Body of pancreas (tissue), 4 donors: ENCODE measurements at regions not wholly inside any gene's neighbourhood (a gene's known extent, or its start where the extent isn't known, plus 50 kb on each side); places are given as distances from the start of the nearest gene placed in this dataset.
A peak's percentile ranks its signal among the peaks of the same experiment; 100 is the strongest.

Source experiments
- ATAC-seq: fragments of 150-250 bp; one replicate; pipeline ENCODE4 v1.9.1; 2016
- DNase-seq, 4 donors: peaks; one replicate each; pipeline ENCODE4 v3.0.0-alpha.2; 2019
- H3K27ac ChIP-seq, 4 donors: fragments of 200-600 bp; sonication (generic); 1 replicate in 3 of 4; 2 replicates in 1 of 4; pipeline versions ENCODE4 v1.5.1 to v1.6.1; 2016 to 2019; ENCODE audit warnings: mild to moderate bottlenecking in 1 of 4, mixed read lengths in 1 of 4, moderate library complexity in 1 of 4
- H3K27me3 ChIP-seq, 2 donors: fragments of 200-600 bp; sonication (generic); one replicate each; pipeline ENCODE4 v1.6.0; 2016; ENCODE audit warnings: mild to moderate bottlenecking in 1 of 2
- H3K36me3 ChIP-seq, 2 donors: fragments of 200-600 bp; sonication (generic); replicated peaks in 1 of 2; 2 replicates each; pipeline ENCODE4 v1.5.1; 2016; ENCODE audit warnings: low read depth in 2 of 2; ENCODE audit not compliant: insufficient read depth in 1 of 2
- H3K4me1 ChIP-seq: fragments of 200-600 bp; sonication (generic); one replicate; pipeline ENCODE4 v1.6.0; 2016
- H3K4me3 ChIP-seq, 2 donors: fragments of 200-600 bp; sonication (generic); 1 replicate in 1 of 2; 2 replicates in 1 of 2; pipeline ENCODE4 v1.5.1; 2016 to 2019
- H3K9me3 ChIP-seq, 3 donors: fragments of 200-600 bp; sonication (generic); 1 replicate in 2 of 3; 2 replicates in 1 of 3; pipeline ENCODE4 v1.5.1; 2016
- CTCF ChIP-seq, 7 experiments: fragments of 450-650 bp in 4 of 7; fragments of 200-600 bp in 3 of 7; sonication (generic) in 3 of 7; IDR thresholded peaks; one replicate each; pipeline ENCODE4 v1.5.1; 2016 to 2019; ENCODE audit warnings: antibody characterized with exemption in 7 of 7
- POLR2A ChIP-seq, 3 donors: fragments of 450-650 bp; IDR thresholded peaks; one replicate each; pipeline ENCODE4 v1.6.1; 2016; ENCODE audit warnings: antibody characterized with exemption in 3 of 3, mild to moderate bottlenecking in 2 of 3
- WGBS, 2 donors: methylation state at CpG; one replicate each; pipeline ENCODE4 v1.1.5; 2017; 5-methylcytosine and 5-hydroxymethylcytosine counted together
- intact Hi-C: fragments of 100-400 bp; cut with DNase I; formaldehyde crosslinking; loops from one replicate; pipeline ENCODE4 v1.15.1; 2023

DNA sequence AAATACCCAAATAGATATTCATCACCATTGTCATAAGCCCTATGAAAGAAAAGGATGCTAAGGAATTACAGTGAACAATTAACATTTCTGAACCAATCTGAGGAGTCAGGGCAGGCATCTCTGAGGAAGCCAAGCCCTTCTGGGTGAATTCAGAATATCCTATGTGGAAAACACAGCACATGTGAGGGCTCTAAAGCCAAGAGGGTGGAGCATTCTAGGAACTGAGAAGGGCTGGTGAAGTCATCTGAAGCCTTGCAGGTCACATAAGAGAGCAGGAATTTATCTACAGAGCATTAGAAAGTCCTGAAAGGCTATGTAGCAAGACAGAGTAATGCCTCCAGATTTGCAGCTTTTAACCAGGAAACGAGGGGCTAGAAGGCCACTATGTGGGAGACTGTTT lies 195.7 kb downstream of the SPATA18 start:
- no peaks in the 10 kb centered on the region for H3K4me1 ChIP-seq
- no peak for TF ChIP-seq POLR2A (IDR thresholded peaks at IDR 0.05)
- no peak for TF ChIP-seq CTCF (IDR thresholded peaks at IDR 0.05)
- H3K4me3 ChIP-seq, result no peak overlapping the region
- H3K9me3 ChIP-seq, result no peaks in the 10 kb centered on the region
- H3K27ac ChIP-seq, result no peak overlapping the region
- DNase-seq (no peak), ATAC-seq (no peak)
- no peaks in the 10 kb centered on the region for H3K36me3 ChIP-seq
- WGBS, 2 donors, result 36 to 41% methylated on average over 1 of the region's 1 CpG
- intact Hi-C loops, result no loop called here
- no peaks in the 10 kb centered on the region for H3K27me3 ChIP-seq

DNA sequence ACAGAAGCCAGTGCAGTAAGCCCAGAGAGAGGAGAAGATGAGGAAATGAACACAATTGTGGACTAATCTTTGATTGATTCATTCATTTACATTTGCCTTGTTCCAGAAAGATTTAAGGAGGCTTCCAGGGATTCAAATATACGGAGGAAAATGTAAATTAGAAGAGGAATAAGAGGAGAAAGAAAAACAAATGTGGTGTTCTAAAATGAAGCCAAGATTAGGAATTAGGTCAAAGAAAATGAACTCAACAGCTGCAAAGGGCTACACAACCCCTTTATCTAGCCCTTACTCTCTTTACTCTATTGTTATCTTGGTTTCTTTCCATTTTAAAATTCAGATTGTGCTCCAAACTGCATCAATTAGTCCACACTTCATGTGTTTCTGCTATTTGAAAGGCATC lies 196.8 kb downstream of the SPATA18 start:
- no peaks in the 10 kb centered on the region for H3K4me1 ChIP-seq
- no peaks in the 10 kb centered on the region for H3K27me3 ChIP-seq
- no peak overlapping the region for H3K4me3 ChIP-seq
- no peaks in the 10 kb centered on the region for H3K36me3 ChIP-seq
- ATAC-seq, result no peak
- intact Hi-C loops, result no loop called here
- DNase-seq, result no peak
- no peak overlapping the region for H3K27ac ChIP-seq
- no peak for TF ChIP-seq POLR2A (IDR thresholded peaks at IDR 0.05)
- TF ChIP-seq CTCF (IDR thresholded peaks at IDR 0.05), result no peak
- whole genome bisulfite sequencing, 2 donors, result 36 to 41% methylated on average over 1 of the region's 1 CpG
- peaks cover 0 to 6% (median 0%) of the 10 kb centered on the region in 3 donors for H3K9me3 ChIP-seq

GRCh38 chr4:52248820-52249219 lies 197.7 kb downstream of the SPATA18 start:
- no peak overlapping the region for H3K4me3 ChIP-seq
- peaks cover 0 to 6% (median 0%) of the 10 kb centered on the region in 3 donors for H3K9me3 ChIP-seq
- no peak for ATAC-seq
- TF ChIP-seq CTCF (IDR thresholded peaks at IDR 0.05), result no peak
- TF ChIP-seq POLR2A (IDR thresholded peaks at IDR 0.05), result no peak
- no peak for DNase-seq
- no peaks in the 10 kb centered on the region for H3K36me3 ChIP-seq
- no peaks in the 10 kb centered on the region for H3K4me1 ChIP-seq
- H3K27me3 ChIP-seq, result no peaks in the 10 kb centered on the region
- no peak overlapping the region for H3K27ac ChIP-seq
- intact Hi-C loops, result no loop called here

- no peak for ATAC-seq
- Histone ChIP-seq H3K27ac (no peak overlapping the region), H3K36me3 (no peaks in the 10 kb centered on the region), H3K9me3 (peaks cover 0 to 6% (median 0%) of the 10 kb centered on the region in 3 donors), H3K27me3 (no peaks in the 10 kb centered on the region), H3K4me1 (no peaks in the 10 kb centered on the region), H3K4me3 (no peak overlapping the region)
- no peak for TF ChIP-seq CTCF (IDR thresholded peaks at IDR 0.05)
- no peak for TF ChIP-seq POLR2A (IDR thresholded peaks at IDR 0.05)
- 55 to 60% methylated on average over 2 of the region's 2 CpGs for WGBS, 2 donors
- intact Hi-C loops, result no loop called here
- no peak for DNase-seq
Measured at GRCh38 chr4:52249581-52249980, 198.5 kb downstream of the SPATA18 start.

DNA sequence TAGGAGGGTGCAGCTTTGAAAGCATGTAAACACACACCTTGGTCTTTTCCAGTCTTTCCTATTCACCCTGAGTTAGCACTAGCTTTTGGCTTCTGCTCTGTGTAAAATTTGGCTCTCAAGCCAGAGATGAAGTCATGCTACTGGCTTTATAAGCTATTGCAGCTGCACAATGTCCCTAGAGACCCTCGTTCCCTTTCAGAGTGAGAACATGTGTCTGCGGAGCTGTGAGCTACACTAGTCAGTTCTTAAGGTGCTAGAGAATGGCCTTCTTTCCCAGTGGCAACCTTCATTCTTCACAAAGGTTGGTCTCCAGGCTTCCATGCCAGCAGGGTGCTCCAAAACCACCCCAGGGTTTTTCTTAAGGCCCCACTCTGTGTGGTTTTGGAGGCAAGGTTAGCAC lies 199.1 kb downstream of the SPATA18 start:
- Histone ChIP-seq H3K9me3 (peaks cover 0 to 6% (median 0%) of the 10 kb centered on the region in 3 donors), H3K4me1 (no peaks in the 10 kb centered on the region), H3K4me3 (no peak overlapping the region), H3K27ac (no peak overlapping the region), H3K36me3 (no peaks in the 10 kb centered on the region), H3K27me3 (no peaks in the 10 kb centered on the region)
- WGBS, 2 donors, result 58 to 64% methylated on average over 2 of the region's 2 CpGs
- intact Hi-C loops, result no loop called here
- TF ChIP-seq CTCF (IDR thresholded peaks at IDR 0.05) (no peak), POLR2A (IDR thresholded peaks at IDR 0.05) (no peak)
- peak in 2 of 4 donors; percentile 8 to 46 for DNase-seq
- ATAC-seq, result peak; percentile 53
